ENCODE measurements at regions not wholly inside any gene's neighbourhood (a gene's known extent, or its start where the extent isn't known, plus 50 kb on each side); places are given as distances from the start of the nearest gene placed in this dataset.

DNA sequence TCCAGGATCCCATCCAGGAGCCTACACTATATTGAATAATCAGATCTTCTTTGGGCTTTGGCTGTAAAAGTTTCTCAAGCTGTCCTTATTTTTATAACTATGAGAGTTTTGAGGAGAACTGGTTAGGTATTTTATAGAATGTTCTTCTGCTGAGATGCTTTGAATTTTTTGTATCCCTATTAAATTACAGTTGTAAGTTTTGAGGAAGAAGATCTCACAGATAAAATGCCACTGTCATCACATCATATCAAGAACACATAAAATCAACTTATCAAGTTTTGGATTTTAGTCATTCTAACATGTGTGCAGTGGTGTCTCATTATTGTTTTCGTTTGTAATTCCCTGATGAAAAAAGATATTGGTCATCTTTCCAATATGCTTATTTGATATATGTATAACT is 260.2 kb upstream of the COL3A1 start:
- Mint-ChIP-seq H3K4me1 (ENCODE audit: unreplicated experiment) (no peaks in the 10 kb centered on the region), H3K27ac (ENCODE audit: unreplicated experiment) (no peak overlapping the region), H3K9me3 (ENCODE audit: unreplicated experiment) (peaks cover 8% of the 10 kb centered on the region), H3K36me3 (ENCODE audit: low read depth, unreplicated experiment) (no peaks in the 10 kb centered on the region), H3K4me3 (ENCODE audit: unreplicated experiment) (no peak overlapping the region), H3K27me3 (ENCODE audit: unreplicated experiment) (no peaks in the 10 kb centered on the region)
- no peak for DNase-seq (ENCODE audit: low spot score)
- TF ChIP-seq, protein P1, sequence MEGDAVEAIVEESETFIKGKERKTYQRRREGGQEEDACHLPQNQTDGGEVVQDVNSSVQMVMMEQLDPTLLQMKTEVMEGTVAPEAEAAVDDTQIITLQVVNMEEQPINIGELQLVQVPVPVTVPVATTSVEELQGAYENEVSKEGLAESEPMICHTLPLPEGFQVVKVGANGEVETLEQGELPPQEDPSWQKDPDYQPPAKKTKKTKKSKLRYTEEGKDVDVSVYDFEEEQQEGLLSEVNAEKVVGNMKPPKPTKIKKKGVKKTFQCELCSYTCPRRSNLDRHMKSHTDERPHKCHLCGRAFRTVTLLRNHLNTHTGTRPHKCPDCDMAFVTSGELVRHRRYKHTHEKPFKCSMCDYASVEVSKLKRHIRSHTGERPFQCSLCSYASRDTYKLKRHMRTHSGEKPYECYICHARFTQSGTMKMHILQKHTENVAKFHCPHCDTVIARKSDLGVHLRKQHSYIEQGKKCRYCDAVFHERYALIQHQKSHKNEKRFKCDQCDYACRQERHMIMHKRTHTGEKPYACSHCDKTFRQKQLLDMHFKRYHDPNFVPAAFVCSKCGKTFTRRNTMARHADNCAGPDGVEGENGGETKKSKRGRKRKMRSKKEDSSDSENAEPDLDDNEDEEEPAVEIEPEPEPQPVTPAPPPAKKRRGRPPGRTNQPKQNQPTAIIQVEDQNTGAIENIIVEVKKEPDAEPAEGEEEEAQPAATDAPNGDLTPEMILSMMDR (IDR thresholded peaks at IDR 0.05; ENCODE audit: unreplicated experiment), result no peak

DNA sequence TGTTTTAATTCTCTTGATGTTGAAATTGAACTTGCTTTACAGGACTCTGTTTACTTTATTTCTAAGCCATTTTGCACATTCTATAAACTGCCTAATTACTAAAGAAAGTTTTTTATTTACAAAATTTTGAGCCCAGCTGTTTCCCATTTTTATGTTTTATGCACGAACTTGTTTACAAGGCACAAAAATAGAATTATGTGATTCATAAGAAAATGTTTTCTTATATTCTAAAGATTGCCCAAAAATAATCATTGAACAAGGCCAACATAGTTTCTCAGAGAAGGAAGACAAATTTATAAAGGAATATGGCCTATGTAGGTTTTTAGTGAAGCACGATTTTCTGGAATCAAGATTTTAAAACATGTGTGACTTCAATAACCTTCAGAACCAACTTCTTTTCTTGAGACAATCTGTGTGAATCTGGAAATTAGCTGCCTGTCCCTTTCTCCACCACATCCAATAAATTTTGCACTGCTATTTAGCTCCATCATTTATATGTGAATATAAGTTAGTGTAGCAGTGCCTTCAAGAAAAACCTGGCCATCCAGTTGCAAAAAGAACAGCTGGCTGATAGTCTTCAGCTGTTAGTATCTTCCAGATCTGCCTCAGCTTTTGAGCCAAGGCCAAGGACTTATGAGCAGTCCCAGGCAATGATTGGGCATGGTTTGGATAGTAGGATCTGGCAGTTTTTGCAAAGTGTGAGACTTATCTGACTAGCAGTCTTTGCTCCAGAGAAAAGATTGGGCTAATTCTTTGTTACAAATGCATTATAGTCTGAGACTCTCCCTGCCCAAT is 253.2 kb upstream of the COL3A1 start:
- H3K9me3 Mint-ChIP-seq (ENCODE audit: unreplicated experiment), result no peaks in the 10 kb centered on the region
- no peak overlapping the region for H3K4me3 Mint-ChIP-seq (ENCODE audit: unreplicated experiment)
- DNase-seq (ENCODE audit: low spot score), result no peak
- no peaks in the 10 kb centered on the region for H3K27me3 Mint-ChIP-seq (ENCODE audit: unreplicated experiment)
- TF ChIP-seq, protein P1 (IDR thresholded peaks at IDR 0.05; ENCODE audit: unreplicated experiment), result no peak
- H3K27ac Mint-ChIP-seq (ENCODE audit: unreplicated experiment), result no peak overlapping the region
- H3K36me3 Mint-ChIP-seq (ENCODE audit: low read depth, unreplicated experiment), result no peaks in the 10 kb centered on the region
- H3K4me1 Mint-ChIP-seq (ENCODE audit: unreplicated experiment), result no peaks in the 10 kb centered on the region

DNA sequence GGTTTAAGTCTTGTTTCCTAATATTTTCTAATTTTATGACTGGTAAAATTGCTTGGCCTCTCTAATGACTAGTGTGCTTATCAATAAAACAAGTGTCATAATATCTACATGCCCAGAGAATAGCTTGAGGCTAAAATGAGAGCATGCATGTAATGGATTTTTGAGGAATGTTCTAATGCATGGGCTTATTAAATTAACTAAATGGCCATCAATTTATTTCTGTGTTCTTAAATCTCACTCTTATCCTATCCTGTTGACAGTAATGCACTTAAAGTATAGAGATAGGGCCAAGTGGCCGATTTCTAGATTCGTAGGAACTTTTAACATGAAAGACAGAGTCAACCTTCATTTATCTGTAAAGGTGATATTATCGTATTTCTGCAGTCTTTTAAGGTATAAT is 252.4 kb upstream of the COL3A1 start:
- no peak overlapping the region for H3K27ac Mint-ChIP-seq (ENCODE audit: unreplicated experiment)
- no peak overlapping the region for H3K4me3 Mint-ChIP-seq (ENCODE audit: unreplicated experiment)
- TF ChIP-seq, protein P1 (IDR thresholded peaks at IDR 0.05; ENCODE audit: unreplicated experiment), result no peak
- H3K4me1 Mint-ChIP-seq (ENCODE audit: unreplicated experiment), result no peaks in the 10 kb centered on the region
- DNase-seq (ENCODE audit: low spot score), result no peak
- H3K9me3 Mint-ChIP-seq (ENCODE audit: unreplicated experiment), result no peaks in the 10 kb centered on the region
- no peaks in the 10 kb centered on the region for H3K36me3 Mint-ChIP-seq (ENCODE audit: low read depth, unreplicated experiment)
- H3K27me3 Mint-ChIP-seq (ENCODE audit: unreplicated experiment), result no peaks in the 10 kb centered on the region

DNA sequence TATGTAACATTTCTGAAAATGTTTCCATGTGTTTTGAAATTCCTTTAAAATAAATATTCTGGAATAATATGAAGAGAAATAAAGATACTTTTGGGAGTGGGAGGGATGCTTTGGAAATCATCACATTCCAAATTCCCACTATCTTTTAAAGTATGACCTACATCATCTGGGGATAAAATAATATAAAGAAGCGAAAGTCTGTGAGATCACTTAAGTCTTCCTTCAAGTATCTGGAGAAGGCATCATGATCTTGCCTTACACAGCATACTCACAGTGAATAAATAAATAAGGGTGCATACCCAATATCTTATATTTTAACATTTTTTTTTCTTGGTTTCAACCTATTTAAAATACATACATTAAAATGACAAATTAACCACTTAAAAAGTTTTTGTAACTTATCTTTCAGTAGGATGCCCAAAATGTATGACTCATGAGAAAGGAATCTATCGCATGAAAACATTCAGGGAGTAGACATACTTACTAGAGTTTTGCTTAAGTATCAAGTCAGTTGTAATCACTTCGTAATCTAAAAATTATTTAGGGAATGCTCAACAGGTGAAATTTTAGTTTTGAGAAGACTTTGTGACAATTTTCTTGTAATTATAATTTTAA is 248.3 kb upstream of the COL3A1 start:
- H3K4me1 Mint-ChIP-seq (ENCODE audit: unreplicated experiment), result peaks cover 2% of the 10 kb centered on the region
- H3K4me3 Mint-ChIP-seq (ENCODE audit: unreplicated experiment), result no peak overlapping the region
- H3K27me3 Mint-ChIP-seq (ENCODE audit: unreplicated experiment), result no peaks in the 10 kb centered on the region
- H3K9me3 Mint-ChIP-seq (ENCODE audit: unreplicated experiment), result no peaks in the 10 kb centered on the region
- no peak for DNase-seq (ENCODE audit: low spot score)
- H3K27ac Mint-ChIP-seq (ENCODE audit: unreplicated experiment), result no peak overlapping the region
- no peaks in the 10 kb centered on the region for H3K36me3 Mint-ChIP-seq (ENCODE audit: low read depth, unreplicated experiment)
- TF ChIP-seq, protein P1 (IDR thresholded peaks at IDR 0.05; ENCODE audit: unreplicated experiment), result no peak

DNA sequence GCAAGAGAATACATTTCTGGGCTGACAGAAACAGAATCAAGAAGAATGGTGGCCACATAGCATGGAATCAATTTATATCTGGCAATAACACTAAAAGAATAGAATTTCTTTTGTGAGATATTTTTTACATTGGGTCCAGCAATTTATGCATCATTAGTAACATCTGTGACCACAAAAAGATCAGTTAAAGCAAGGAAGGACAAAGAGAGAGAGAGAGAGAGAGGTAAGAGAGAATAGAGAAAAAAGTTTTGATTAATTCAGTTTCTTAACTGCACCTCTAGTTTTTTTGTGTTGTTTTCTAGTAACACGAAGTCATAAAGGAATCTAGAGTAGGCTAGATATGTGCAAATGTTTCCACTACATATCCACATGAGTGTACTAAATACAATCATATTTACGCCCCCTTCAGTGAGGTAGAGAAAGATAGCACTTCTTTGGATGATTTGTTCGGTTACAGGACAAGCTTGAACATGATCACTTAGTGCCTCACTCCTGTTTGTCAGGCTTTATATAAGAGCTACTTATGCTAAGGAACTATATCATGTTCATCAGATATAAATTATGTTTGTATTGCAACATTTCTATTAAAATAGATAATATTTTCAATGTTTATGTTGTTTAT is 247.4 kb upstream of the COL3A1 start:
- TF ChIP-seq, protein P1 (IDR thresholded peaks at IDR 0.05; ENCODE audit: unreplicated experiment), result no peak
- peaks cover 2% of the 10 kb centered on the region for H3K4me1 Mint-ChIP-seq (ENCODE audit: unreplicated experiment)
- no peak overlapping the region for H3K27ac Mint-ChIP-seq (ENCODE audit: unreplicated experiment)

More for the DNA sequence above, 247.4 kb upstream of the COL3A1 start:
- Mint-ChIP-seq H3K27me3 (ENCODE audit: unreplicated experiment) (no peaks in the 10 kb centered on the region), H3K36me3 (ENCODE audit: low read depth, unreplicated experiment) (no peaks in the 10 kb centered on the region), H3K4me3 (ENCODE audit: unreplicated experiment) (no peak overlapping the region), H3K9me3 (ENCODE audit: unreplicated experiment) (no peaks in the 10 kb centered on the region)
- DNase-seq (ENCODE audit: low spot score), result no peak

Data from endothelial cell (in vitro differentiated cells).